Medulla oblongata (tissue), 1 donor: ENCODE measurements at regions not wholly inside any gene's neighbourhood (a gene's known extent, or its start where the extent isn't known, plus 50 kb on each side); places are given as distances from the start of the nearest gene placed in this dataset.

Experiments used
- DNase-seq: peaks from one replicate; pipeline ENCODE4 v3.0.0-alpha.2; 2015; ENCODE audit errors: extremely low spot score

GRCh38 chr20:57024849-57025248, 241.6 kb downstream of the BMP7 start:
- no peak for DNase-seq

DNA sequence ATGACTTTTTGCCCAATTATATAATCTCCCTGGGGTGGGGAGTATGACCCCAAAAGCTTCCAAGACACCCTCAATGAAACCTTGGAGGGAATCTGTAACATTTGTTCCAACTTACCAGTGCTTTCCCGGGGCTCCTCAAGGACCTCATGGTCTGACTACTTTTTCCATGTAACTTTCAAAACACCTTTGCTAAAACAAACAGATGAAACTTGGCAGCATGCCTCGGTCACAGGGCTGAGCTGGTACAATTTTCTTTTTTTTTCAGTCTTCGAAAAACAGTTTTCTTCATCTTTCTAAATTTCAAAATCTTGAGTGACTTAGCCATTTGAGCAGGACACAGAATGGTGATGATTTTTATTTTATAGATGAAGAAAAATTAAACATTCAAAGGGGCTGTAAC, 241.2 kb downstream of the BMP7 start:
- DNase-seq = no peak

DNA sequence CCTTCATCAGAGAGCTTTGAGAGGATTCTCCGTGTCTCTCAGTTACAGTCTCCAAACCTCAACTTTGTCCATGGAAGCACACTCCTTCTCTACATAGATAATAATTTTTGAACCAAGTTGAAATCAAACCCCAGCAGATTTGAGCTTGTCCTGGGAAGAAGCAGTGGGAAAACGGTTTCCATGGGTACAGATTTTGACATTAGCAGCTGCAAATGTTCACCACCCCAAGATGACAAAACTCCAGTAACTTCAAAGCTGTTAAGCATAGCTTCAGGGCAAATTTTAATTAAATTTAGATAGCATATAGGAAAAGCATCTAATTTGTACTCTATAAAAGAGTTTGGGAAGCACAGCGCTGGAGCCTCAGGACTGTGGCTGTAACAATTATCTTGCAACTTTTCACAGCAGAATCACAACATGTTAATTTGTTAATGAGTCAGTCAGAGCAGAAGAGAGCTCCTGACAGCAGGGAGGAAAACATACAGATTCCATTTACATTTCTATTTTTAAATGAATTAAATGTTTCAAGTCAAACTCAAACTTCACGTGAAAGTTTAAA, 240.7 kb downstream of the BMP7 start:
- DNase-seq = no peak

DNA sequence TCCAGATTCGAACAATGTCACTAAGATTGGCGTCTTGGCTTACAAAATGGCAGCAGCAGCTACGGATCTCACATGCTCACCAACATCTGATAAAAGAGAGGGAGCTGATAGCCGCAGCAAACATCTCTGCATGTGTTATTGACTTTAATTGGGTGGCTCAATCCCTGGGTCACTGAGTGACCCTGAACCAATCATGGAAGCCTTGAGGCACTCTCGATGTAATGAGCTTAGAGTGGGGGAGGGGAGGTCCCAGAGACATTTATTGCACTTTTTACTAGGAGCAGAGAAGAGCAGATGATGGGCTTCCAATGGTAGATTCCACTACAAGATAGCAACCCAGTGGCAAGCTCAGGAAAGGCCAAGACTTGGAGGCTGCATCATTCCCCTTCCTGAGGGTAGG, 238.7 kb downstream of the BMP7 start:
- DNase-seq = no peak

DNA sequence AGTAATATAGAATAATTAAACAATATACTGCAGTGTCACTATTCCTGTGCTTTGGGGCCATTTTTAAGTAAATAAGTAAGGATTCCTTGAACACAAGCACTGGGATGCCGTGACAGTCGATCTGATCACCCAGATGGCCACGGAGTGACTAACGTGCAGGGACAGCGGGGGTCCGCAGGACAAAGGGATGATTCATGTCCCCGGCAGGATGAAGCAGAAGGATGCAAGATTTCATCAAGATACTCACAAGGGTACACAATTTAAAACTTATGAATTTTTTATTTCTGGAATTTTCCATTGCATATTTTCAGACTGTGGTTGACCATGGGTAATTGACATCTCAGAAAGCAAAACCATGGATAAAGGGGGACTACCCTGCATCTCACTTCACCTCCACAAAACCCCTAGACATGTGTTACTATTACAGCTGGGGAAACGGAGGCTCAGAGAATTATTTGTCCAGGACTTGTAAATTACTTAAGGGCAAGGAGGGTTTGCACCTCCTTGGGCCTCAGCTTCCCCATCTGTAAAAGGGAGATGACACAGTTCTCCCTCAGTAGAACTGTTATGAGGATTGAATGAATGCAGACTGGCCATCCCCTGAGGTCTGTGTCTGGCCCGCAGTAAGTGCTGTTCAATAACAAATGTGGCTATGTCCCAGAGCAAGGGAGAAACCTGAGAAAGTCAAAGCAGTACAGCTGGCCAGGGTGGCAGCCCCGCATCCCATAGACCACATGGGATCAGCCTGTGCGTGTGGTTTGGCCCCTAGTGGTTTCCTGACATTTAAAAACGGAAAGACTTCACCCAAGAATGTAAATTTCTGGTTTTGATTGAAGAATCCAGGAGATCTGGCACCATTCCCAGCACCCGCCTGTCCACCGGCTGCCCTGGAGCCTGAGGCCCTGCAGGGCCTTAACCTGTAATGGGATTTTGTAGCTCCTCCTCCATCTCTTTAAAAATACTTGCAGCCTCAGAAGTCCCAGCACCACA, 235.5 kb downstream of the BMP7 start:
- DNase-seq = no peak

- DNase-seq = no peak
Observed at GRCh38 chr20:57031867-57032355, 234.5 kb downstream of the BMP7 start.

- DNase-seq = no peak
Observed at GRCh38 chr20:57032847-57033246, 233.6 kb downstream of the BMP7 start.

DNA sequence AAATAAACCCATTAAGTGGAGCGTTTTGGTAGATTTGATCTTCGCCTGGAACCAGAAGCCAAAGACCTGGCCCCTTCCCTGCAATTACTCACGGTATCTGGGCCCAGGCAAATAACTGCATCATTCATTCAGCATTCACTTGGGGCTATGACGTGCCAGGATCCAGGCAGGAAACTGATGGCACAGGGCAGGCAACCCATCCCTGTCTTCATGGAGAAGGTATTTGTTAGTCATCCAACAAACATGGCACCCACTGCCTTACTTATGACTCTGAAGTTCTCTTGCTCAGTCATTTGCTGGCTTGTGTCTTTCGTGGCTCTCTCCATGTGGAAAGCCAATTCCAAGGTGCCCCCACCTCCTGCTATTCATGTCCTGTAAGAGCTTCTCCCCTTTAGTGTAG, 232.4 kb downstream of the BMP7 start:
- DNase-seq = no peak

- no peak for DNase-seq
Observed at GRCh38 chr20:57037689-57038088, 228.8 kb downstream of the BMP7 start.

GRCh38 chr20:57038608-57039440, 227.6 kb downstream of the BMP7 start:
- DNase-seq = no peak

- no peak for DNase-seq
Observed at GRCh38 chr20:57040466-57040865, 226.0 kb downstream of the BMP7 start.

- DNase-seq = no peak
Observed at GRCh38 chr20:57040924-57041323, 225.5 kb downstream of the BMP7 start.

GRCh38 chr20:57043091-57043490, 223.3 kb downstream of the BMP7 start:
- DNase-seq = no peak

DNA sequence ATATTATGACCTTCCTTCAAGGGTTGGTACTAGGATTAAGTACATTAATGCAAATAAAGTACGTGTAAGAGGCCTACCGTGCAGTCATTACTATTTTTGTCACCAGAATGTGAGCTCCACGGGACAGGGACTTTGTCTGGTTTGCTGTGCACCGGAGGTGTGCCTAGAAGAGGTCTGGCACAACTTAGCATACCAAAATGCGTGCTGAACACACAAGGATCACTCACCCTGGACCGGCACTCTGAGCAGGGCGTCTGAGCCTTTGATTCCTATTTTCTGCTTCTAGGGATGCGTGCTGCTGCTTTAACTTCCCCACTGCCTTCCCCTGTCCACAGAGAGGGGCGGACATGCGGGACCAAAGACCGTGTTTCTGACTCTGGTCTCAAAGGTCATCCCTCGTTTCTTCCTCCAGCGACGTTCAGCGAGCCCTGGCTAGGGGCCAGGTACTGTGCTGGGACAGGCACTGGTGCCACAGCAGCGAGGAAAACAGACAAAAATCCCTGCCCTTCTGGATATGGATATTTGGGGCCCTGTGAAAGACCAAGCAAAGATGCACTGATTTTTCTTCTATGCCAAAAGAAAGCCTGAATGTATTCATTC, 222.7 kb downstream of the BMP7 start:
- DNase-seq = no peak

DNA sequence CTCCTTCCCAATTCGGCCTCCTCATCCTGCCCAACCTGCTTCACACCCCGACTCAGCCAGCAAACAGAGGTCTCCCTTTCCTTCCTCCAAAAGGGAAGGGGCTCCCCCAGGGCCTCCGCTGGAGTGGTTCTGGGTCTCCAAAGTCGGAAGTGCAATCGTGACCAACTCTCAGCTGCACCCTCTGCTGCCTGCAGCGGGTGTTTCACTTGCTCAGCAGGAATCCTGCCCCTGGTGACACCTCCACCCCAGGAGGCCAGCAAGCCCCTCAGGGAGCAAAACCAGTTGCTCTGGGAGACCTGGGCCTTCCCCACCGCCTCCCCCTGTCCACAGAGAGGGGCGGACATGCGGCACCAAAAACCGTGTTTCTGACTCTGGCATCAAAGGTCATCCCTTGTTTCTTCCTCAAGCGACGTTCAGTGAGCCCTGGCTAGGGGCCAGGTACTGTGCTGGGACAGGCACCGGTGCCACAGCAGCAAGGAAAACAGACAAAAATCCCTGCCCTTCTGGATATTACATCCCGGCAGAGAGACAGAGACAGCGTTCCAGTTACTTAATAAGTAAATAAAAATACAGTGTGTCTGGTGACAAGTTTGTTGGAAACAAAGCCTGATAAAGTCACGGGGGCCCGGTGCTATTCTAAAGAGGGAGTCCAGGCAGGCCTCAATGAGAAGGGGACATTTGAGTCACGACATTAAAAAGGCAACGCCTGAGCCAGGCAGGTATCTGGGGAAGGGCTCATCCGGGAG, 219.0 kb downstream of the BMP7 start:
- DNase-seq = no peak

DNA sequence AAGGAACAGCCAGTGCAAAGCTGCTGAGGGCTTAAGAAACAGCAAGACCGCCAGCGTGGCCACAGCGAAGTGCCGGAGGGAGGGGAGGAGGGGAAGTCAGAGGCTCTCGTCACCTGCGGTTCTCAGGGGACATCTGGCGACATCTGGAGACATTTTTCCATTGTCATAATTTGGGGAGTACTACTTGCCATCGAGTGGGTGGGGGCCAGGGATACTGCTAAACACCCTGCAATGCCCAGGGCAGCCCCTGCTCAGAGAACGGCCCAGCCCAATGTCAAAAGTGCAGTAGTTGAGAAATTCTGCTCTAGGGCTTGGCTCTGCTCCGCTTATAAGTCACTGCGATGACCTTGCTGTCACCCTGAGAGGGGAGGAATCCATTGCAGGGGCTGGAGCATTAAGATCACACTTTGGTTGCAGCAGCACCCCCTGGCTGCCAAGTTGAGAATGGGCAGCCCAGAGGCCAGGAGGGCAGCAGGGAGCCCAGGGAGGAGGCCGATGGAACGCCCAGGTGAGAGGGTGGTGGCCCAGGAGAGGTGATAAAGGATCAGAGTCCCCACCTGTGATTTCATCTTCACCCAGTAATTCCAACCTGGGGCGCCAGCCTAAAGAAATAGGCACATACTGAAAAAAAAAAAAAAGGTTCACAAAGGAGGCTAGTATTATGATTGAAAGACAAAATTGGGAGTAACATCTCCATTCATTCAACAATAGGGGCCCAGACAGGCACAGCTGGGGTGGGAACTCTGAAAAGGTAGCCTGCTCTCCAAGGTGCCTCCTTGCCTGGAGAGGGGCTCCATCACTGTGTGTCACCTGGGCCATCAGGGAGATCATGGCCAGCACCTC, 218.2 kb downstream of the BMP7 start:
- DNase-seq = peak; percentile 14

DNA sequence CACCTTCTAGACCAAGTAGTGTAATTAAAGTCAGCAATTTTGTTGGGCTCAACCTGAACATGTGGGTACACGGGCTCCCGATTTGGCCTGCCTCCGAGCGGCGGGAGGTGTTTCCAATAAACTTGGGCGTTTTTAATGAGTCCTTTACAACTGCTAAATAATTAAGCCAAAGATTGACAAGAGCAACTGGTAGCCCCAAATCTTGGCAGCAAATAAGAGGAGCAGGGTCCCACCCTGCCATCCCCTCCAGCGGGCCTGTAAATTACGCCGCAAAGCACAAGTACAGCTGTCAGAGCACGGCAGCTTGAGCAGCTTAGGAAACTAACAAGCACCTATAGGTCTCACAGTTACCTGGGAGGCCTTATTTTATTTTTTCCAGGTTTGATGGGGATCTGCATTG, 217.1 kb downstream of the BMP7 start:
- DNase-seq = no peak

DNA sequence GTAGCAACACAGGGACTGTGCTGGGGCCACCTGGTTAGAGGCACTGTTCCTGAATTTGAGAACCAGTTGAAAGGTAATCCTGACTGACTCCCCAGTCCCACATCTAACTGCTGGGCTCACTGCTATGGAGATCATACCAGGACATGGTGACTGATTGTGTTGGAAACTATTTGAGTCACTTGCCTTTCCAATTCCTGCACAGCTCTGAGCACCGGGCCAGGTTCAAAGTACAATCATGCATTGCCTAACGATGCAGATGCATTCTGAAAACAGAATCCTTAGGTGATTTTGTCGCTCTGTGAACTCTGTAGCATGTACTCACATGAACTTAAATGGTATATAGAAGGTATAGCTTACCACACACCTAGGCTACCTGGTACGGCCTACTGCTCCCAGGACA, 215.3 kb downstream of the BMP7 start:
- DNase-seq = no peak

- DNase-seq = no peak
Observed at GRCh38 chr20:57053067-57053466, 213.4 kb downstream of the BMP7 start.
